ENCODE measurements at regions not wholly inside any gene's neighbourhood (a gene's known extent, or its start where the extent isn't known, plus 50 kb on each side); places are given as distances from the start of the nearest gene placed in this dataset.

DNA sequence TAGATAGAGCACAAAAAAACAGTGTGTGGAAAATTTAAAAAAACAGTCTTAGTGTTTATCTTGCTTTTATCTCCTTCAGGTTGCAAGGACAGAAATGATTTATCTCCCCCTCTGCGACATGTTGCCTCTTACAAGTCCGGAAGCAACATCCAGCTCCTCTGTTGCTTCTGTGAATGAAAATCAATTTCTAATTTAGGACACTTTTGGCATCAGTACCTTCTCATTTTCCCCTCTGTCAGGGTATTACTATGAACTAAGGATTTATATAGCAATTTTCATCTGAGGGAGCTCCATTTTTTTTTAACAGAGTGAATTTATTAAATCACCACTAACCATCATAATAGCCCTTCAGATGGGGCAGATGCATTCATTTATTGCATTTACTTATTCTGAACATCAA lies 116.6 kb upstream of the PLXNC1 start:
- DNase-seq (ENCODE audit: low read depth), result no peak

DNA sequence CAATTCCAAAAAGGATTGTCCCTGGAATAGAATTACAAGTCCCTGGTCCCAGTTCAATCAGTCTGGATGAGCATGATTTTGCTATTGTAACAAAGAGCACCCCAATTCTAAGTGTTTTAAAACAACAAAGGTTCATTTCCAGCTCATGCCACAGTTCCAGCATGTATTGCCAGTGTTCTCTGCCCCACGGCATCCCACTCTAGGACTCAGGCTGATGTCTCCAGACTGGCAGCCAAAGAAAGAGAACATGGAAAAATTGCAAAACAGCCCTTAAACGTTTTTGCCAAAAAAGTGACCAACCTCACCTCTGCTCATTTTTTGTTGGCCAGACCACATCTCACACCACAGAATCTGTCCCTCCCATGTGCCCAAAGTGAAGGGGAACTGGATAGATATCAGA lies 116.0 kb upstream of the PLXNC1 start:
- no peak for DNase-seq (ENCODE audit: low read depth)

DNA sequence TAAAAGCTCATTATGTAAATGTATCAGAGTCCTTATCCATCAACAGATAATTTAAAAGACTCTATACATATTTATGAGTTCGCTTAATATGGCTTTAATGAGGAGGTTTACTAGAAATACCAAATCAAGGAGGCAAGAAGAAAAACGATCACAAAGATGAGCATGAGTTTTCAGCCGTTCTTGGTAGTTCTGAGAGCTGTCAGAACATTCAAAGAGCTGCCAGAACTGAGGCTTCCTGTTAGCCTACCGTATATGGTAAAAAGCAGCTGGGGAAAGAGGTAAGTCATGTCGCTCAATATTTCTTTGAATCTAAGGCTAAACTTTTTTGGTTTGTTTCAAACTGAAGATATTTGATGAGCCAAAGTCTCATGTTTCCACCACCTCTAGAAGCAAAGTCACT lies 115.3 kb upstream of the PLXNC1 start:
- DNase-seq (ENCODE audit: low read depth), result no peak

DNA sequence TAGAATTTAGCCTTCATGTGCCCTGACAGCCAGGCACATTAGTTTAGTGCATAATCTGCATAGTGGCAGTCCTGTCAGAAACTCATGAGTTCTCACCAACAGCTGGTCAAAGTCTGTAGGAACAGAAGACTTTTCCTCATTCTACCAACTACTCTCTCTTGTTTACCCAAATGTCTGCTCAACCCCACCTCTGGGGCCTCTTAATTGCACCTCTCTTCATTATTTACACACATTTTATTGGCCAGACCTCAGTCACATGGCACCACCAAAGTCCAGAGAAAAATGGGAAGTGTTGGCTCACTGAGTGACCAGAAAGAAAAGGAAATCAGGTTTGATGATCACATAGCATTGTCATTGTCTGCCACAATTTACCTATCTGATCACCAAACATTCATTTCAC lies 114.6 kb upstream of the PLXNC1 start:
- no peak for DNase-seq (ENCODE audit: low read depth)

DNA sequence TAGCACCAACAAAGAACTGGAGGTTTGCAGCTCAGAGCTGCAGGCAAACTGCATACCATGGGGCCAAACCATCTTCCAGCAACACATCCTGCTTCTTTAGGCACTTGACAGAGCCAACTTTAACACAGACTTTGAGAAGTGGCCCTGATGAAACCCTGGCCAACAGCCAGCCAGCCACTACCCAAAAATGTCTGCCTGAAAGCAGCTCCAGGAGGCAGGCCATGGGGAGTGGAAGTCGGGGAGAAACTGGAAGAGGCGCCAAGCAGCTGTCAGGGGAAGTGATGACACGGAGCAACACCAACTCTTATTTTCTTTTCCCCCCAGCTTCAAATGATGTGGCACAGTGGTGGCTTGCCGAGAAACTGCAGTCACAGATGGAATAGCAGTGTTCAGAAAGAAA lies 110.9 kb upstream of the PLXNC1 start:
- DNase-seq (ENCODE audit: low read depth), result no peak

DNA sequence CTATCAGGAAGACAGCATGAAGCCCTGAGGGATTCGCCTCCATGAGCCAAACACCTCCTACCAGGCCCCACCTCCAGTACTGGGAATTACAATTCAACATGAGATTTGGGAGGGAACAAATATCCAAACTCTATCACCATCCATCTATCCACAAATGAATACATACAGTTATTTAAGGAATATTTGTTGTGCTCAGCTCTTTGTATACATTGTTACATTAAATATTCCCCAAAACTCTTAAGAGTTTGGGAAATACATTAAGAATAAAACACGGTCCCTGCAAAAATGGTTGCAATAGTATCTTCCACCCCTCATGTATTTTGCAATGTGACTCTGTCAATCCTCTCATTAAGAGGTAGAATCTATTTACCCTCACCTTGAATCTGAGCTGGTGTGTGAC lies 109.8 kb upstream of the PLXNC1 start:
- no peak for DNase-seq (ENCODE audit: low read depth)

GRCh38 chr12:94039199-94039840 lies 109.1 kb upstream of the PLXNC1 start:
- DNase-seq (ENCODE audit: low read depth), result no peak

DNA sequence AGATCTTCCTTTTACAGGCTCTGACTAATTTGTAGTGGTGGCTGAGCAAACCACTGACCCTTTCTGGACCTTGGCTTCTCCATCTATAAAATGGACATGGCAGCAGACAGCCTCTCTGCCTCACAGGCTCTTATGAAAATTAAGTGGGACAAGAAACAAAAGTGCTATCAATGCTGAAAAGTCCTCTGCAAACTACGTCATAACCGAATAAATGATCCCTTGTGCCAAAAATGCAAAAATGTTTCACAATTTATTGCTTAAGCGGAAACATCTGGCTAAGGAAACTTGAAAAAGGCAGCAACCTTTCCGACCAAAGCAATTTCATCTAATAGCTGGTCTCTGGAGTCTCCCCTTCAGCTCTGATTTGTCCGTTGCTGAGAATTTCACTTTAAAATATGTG lies 108.5 kb upstream of the PLXNC1 start:
- no peak for DNase-seq (ENCODE audit: low read depth)

GRCh38 chr12:94041850-94042249 lies 106.5 kb upstream of the PLXNC1 start:
- no peak for DNase-seq (ENCODE audit: low read depth)

DNA sequence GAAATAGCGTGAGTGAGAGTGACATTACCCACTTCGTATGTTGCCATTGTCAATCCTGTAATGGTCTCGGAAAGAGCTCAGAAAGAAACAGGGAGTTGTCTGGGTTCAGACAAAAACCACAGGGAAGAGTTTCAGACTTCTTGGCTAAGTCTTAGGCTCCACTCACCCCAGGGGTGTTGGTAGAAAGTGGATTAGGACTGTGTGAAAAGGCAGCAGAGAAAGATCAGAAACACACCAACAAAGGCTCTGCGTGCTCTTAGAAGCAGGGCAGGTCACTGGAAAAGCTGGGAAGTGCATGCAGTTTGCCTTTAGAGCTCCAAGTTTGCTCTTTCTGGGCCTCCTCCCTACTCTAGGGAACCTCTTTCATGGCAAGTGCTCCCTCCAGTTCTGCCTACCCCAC lies 106.1 kb upstream of the PLXNC1 start:
- DNase-seq (ENCODE audit: low read depth), result no peak

GRCh38 chr12:94046626-94047410 lies 101.6 kb upstream of the PLXNC1 start:
- DNase-seq (ENCODE audit: low read depth), result no peak

DNA sequence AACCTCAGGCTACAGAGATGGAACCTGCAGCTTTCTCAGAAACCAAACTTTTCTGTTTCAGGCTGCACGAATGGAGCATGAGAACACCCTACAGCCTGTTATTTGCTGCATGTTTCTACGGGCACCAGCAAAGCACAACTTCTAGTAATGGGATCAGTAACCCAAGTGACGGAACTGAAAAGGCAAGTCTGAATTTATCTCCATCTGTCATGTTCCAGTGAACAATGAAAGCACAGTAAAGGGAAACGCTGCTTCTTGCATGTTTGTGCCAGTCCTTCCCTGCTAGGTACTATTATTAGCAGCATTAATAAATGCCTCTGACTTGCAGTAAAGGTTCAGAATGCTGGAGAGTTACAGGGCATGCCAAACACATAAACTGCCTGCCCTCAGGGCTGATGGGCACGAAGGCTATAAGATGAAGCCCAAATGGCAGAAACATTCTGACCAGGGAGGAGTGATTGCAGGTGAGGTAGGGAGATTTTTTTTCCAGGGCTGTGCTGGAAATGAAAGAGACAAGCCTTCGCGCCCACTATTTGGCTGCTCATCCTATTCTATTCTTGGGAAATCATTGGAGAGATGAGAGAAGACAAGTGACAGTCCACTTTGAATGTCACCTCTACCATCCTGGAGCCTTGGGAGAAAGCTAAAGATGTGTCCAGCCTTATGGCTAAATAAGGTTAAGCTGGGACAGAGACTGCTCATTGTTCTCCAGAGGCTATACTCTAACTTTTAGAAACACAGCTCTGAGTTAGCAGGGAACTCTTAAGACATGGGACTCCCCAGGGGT lies 100.4 kb upstream of the PLXNC1 start:
- no peak for DNase-seq (ENCODE audit: low read depth)

DNA sequence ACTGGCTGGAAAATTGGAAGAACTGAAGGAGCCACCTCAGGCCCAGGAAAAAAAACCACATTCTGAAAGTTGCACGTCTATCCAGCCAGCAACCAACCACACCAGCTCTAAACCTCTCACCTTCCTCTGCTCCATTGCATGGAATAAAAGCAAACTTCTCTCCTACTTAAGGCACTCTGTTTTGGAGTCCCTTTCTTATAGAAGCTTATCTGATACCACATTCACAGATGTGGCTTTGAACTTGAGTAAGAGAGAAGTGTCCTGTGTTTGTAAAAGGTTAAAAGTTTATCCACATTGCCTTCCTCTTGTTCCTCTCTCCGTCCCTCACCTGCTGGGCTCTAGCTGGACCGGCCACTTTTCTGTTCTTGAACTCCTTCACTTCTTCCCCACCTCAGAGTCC lies 99.6 kb upstream of the PLXNC1 start:
- no peak for DNase-seq (ENCODE audit: low read depth)

GRCh38 chr12:94049718-94050117 lies 98.7 kb upstream of the PLXNC1 start:
- no peak for DNase-seq (ENCODE audit: low read depth)

GRCh38 chr12:94053676-94054075 lies 94.7 kb upstream of the PLXNC1 start:
- no peak for DNase-seq (ENCODE audit: low read depth)

DNA sequence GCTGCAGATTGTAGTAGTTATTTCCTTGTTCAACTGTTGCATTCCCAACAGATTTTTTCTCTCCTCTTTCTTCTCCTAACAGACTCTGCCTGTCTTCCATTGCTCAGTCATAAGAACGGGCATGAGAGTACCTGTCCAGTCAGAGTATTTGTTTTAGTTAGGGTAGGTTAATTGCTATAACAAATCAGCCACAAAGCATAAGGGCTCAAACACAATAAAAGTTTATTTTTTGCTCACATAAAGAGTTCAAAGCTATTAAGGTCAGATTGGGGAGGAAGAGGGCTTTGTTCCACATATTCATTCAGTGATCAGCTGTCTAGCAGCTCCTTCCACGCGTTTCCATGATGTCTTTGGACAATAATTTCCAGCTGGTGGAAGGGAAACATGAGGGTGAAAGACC lies 92.8 kb upstream of the PLXNC1 start:
- no peak for DNase-seq (ENCODE audit: low read depth)

DNA sequence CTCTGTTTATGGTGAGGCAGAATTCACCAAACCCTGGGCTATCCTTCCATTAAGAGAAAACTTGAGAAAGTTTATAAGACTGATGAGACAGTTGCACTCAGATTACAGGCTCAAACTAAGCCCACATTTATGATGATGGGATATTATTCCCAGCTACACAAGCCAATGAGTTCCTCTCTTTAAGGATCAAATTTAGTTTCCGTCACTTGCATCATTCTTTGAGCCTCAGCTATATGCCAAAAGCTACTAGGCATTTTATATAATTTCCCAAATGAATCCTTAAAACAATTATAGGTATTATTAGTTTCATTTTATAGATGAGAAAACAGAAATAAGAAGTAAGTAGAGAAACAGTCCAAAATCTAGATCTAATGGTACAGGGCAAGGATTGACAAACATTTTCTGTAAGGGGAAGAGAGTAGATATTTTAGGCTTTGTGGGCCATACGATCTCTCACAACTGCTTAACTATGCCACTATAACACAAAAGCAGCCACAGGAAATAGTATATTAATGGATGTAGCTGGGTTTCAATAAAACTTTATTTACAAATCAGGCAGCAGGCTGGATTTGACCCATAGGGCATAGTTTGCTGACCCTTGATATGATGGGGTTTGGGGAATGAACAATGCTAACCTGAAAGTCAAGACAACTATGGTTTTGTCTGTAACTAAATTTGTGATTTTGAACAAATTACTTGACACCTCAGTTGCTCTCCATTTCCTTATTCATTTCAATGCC lies 91.8 kb upstream of the PLXNC1 start:
- no peak for DNase-seq (ENCODE audit: low read depth)

GRCh38 chr12:94057262-94058151 lies 90.9 kb upstream of the PLXNC1 start:
- DNase-seq (ENCODE audit: low read depth), result no peak

- DNase-seq (ENCODE audit: low read depth), result no peak
Measured at GRCh38 chr12:94059394-94060368, 88.7 kb upstream of the PLXNC1 start.

DNA sequence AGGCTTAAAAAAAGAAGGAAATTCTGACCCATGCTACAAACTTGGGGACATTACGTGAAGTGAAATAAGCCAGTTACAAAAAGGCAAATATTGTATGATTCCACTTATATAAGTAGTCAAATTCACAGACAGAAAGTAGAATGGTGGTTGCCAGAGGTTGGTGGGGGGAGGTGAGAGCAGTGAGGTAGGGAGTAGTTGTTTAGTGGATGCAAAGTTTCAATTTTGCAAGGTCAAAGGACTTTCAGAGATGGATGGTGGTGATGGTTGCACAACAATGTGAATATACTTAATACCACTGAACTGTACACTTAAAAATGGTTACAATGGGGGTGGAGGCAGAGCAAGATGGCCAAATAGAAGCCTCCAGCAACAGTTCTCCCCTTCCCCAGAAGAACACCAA lies 86.2 kb upstream of the PLXNC1 start:
- no peak for DNase-seq (ENCODE audit: low read depth)

All from T follicular helper cell (primary cell).